ENCODE measurements at regions not wholly inside any gene's neighbourhood (a gene's known extent, or its start where the extent isn't known, plus 50 kb on each side); places are given as distances from the start of the nearest gene placed in this dataset.

DNA sequence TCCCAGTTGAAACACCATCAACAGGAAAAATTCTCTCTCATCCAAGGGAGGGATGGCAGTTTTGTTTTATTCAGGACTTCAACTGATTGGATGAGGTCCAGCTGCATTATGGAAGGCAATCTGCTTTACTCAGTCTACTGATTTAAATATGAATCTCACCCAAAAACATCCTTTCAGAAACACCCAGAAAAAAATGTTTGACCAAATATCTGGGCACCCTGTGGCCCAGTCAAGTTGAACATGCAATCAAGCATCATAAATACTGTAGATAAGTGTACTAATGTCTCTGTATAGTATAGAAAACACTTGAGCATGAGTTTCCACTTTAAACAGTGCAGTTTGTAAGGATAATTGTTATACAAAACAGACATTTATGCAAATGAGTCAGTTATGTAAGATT, 753.2 kb downstream of the ARAP2 start:
- TF ChIP-seq, protein P1, sequence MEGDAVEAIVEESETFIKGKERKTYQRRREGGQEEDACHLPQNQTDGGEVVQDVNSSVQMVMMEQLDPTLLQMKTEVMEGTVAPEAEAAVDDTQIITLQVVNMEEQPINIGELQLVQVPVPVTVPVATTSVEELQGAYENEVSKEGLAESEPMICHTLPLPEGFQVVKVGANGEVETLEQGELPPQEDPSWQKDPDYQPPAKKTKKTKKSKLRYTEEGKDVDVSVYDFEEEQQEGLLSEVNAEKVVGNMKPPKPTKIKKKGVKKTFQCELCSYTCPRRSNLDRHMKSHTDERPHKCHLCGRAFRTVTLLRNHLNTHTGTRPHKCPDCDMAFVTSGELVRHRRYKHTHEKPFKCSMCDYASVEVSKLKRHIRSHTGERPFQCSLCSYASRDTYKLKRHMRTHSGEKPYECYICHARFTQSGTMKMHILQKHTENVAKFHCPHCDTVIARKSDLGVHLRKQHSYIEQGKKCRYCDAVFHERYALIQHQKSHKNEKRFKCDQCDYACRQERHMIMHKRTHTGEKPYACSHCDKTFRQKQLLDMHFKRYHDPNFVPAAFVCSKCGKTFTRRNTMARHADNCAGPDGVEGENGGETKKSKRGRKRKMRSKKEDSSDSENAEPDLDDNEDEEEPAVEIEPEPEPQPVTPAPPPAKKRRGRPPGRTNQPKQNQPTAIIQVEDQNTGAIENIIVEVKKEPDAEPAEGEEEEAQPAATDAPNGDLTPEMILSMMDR (IDR thresholded peaks at IDR 0.05): no peak
- TF ChIP-seq EZH2phosphoT487 (IDR thresholded peaks at IDR 0.05): no peak

Data from neural progenitor cell (in vitro differentiated cells).